ENCODE measurements at regions not wholly inside any gene's neighbourhood (a gene's known extent, or its start where the extent isn't known, plus 50 kb on each side); places are given as distances from the start of the nearest gene placed in this dataset.

DNA sequence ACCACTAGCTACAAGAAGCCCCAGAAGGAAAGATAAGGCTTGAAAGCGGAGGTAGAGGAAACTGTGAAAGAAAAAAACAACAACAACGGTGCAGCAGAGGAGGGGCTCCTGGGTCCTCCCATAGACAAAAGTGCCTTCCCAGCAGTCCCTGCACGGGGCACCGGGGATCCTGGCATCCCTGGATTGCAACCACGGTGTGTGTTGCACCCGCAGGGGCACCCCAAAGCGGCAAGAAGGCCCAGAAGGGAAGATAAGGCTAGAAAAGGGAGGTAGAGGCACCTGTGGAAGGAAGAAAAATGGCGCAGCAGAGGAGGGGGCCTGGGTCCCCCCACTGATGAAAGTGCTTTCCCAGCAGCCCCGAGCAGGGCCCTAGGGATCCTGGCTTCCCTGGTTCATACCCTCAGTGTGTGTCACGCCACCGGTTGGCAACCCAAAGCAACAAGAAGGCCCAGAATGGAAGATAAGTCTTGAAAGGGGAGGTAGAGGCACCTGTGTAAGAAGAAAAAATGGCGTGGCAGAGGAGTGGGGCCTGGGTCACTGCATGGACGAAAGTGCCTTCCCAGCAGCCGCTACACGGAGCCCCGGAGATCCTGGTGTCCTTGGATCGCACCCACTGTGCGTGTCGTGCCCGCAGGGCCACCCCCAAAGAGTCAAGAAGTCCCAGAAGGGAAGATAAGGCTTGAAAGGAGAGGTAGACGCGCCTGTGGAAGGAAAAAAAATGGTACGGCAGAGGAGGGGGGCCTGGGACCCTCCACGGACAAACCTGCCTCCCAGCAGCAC is 281.0 kb downstream of the ALG10 start:
- no peaks in the 10 kb centered on the region for H3K4me1 Mint-ChIP-seq (ENCODE audit: low read depth, unreplicated experiment)
- Histone ChIP-seq H3K4me1 (no peaks in the 10 kb centered on the region), H3K4me3 (ENCODE audit: low read depth, low read length) (no peak overlapping the region), H3K36me3 (ENCODE audit: control insufficient read depth, insufficient read depth, low read length) (no peaks in the 10 kb centered on the region), H3K9me3 (peaks cover 34% of the 10 kb centered on the region), H3K27me3 (replicated peaks; ENCODE audit: control insufficient read depth, insufficient read depth, low read length) (no peaks in the 10 kb centered on the region)
- no peak overlapping the region for H3K4me3 Mint-ChIP-seq (ENCODE audit: unreplicated experiment)
- TF ChIP-seq CTCF (IDR thresholded peaks at IDR 0.05; ENCODE audit: insufficient read depth in 1 of 2, low read depth in 1 of 2, low read length in 1 of 2, severe bottlenecking in 1 of 2, unreplicated experiment in 1 of 2) = no peak
- H3K27ac Mint-ChIP-seq (ENCODE audit: unreplicated experiment) = no peak overlapping the region
- intact Hi-C loops (cut with micrococcal nuclease; ENCODE audit: unreplicated experiment) = no loop called here
- POLR2A ChIA-PET = no interaction called here
- peaks cover 50% of the 10 kb centered on the region for H3K9me3 Mint-ChIP-seq (ENCODE audit: unreplicated experiment)
- BruUV-seq (replicated peaks) = no TSS peak
- peaks cover 9% of the 10 kb centered on the region for H3K36me3 Mint-ChIP-seq (ENCODE audit: insufficient read depth, unreplicated experiment)
- CTCF ChIA-PET = no interaction called here
- no peak for DNase-seq
- H3K27me3 Mint-ChIP-seq (ENCODE audit: insufficient read depth, unreplicated experiment) = peaks cover 65% of the 10 kb centered on the region

DNA sequence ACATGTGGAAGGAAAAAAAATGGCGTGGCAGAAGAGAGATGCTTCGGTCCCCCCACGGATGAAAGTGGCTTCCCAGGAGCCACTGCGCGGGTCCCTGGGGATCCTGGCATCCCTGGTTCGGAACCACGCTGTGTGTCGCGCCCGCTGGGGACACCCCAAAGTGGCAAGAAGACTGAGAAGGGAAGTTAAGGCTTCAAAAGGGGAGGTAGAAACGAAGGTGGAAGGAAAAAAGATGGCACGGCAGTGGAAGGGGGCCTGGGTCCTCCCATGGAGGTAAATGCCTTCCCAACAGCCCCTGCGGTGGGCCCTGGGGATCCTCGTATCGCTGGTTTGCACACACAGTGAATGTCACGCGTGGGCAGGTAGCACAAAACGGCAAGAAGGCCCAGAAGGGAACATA is 281.7 kb downstream of the ALG10 start:
- CTCF ChIA-PET = no interaction called here
- Histone ChIP-seq H3K27me3 (replicated peaks; ENCODE audit: control insufficient read depth, insufficient read depth, low read length) (no peaks in the 10 kb centered on the region), H3K36me3 (ENCODE audit: control insufficient read depth, insufficient read depth, low read length) (no peaks in the 10 kb centered on the region), H3K4me3 (ENCODE audit: low read depth, low read length) (no peak overlapping the region), H3K4me1 (no peaks in the 10 kb centered on the region), H3K9me3 (peaks cover 33% of the 10 kb centered on the region)
- no TSS peak for BruUV-seq (replicated peaks)
- Mint-ChIP-seq H3K4me1 (ENCODE audit: low read depth, unreplicated experiment) (no peaks in the 10 kb centered on the region), H3K27ac (ENCODE audit: unreplicated experiment) (no peak overlapping the region), H3K9me3 (ENCODE audit: unreplicated experiment) (peaks cover 50% of the 10 kb centered on the region), H3K27me3 (ENCODE audit: insufficient read depth, unreplicated experiment) (peaks cover 63% of the 10 kb centered on the region), H3K4me3 (ENCODE audit: unreplicated experiment) (no peak overlapping the region), H3K36me3 (ENCODE audit: insufficient read depth, unreplicated experiment) (peaks cover 9% of the 10 kb centered on the region)
- DNase-seq = no peak
- POLR2A ChIA-PET = no interaction called here
- TF ChIP-seq CTCF (IDR thresholded peaks at IDR 0.05; ENCODE audit: insufficient read depth in 1 of 2, low read depth in 1 of 2, low read length in 1 of 2, severe bottlenecking in 1 of 2, unreplicated experiment in 1 of 2) = no peak
- intact Hi-C loops (cut with micrococcal nuclease; ENCODE audit: unreplicated experiment) = no loop called here

DNA sequence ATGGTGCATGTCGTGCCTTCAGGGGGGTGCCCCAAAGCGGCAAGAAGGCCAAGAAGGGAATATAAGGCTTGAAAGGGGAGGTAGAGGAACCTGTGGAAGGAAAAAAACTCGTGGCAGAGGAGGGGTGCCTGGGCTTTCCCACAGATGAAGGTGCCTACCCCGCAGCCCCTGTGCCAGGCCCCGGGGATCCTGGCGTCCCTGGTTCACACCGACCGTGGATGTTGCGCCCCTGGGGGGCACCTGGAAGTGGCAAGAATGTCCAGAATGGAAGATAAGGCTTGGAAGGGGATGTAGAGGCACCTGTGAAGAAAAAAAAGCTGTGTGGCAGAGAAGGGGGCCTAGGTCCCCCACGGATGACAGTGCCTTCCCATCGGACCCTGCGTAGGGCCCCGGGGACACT is 282.2 kb downstream of the ALG10 start:
- no TSS peak for BruUV-seq (replicated peaks)
- TF ChIP-seq CTCF (IDR thresholded peaks at IDR 0.05; ENCODE audit: insufficient read depth in 1 of 2, low read depth in 1 of 2, low read length in 1 of 2, severe bottlenecking in 1 of 2, unreplicated experiment in 1 of 2) = no peak
- no peak overlapping the region for H3K4me3 Mint-ChIP-seq (ENCODE audit: unreplicated experiment)
- no peaks in the 10 kb centered on the region for H3K4me1 ChIP-seq
- POLR2A ChIA-PET = no interaction called here
- H3K4me1 Mint-ChIP-seq (ENCODE audit: low read depth, unreplicated experiment) = no peaks in the 10 kb centered on the region
- H3K9me3 Mint-ChIP-seq (ENCODE audit: unreplicated experiment) = peaks cover 50% of the 10 kb centered on the region
- H3K9me3 ChIP-seq = peaks cover 28% of the 10 kb centered on the region
- no peaks in the 10 kb centered on the region for H3K27me3 ChIP-seq (replicated peaks; ENCODE audit: control insufficient read depth, insufficient read depth, low read length)
- H3K4me3 ChIP-seq (ENCODE audit: low read depth, low read length) = no peak overlapping the region
- peaks cover 61% of the 10 kb centered on the region for H3K27me3 Mint-ChIP-seq (ENCODE audit: insufficient read depth, unreplicated experiment)
- CTCF ChIA-PET = no interaction called here
- H3K36me3 ChIP-seq (ENCODE audit: control insufficient read depth, insufficient read depth, low read length) = no peaks in the 10 kb centered on the region
- no peak overlapping the region for H3K27ac Mint-ChIP-seq (ENCODE audit: unreplicated experiment)
- no peak for DNase-seq
- intact Hi-C loops (cut with micrococcal nuclease; ENCODE audit: unreplicated experiment) = no loop called here
- H3K36me3 Mint-ChIP-seq (ENCODE audit: insufficient read depth, unreplicated experiment) = peaks cover 9% of the 10 kb centered on the region
